ENCODE measurements at regions not wholly inside any gene's neighbourhood (a gene's known extent, or its start where the extent isn't known, plus 50 kb on each side); places are given as distances from the start of the nearest gene placed in this dataset.

DNA sequence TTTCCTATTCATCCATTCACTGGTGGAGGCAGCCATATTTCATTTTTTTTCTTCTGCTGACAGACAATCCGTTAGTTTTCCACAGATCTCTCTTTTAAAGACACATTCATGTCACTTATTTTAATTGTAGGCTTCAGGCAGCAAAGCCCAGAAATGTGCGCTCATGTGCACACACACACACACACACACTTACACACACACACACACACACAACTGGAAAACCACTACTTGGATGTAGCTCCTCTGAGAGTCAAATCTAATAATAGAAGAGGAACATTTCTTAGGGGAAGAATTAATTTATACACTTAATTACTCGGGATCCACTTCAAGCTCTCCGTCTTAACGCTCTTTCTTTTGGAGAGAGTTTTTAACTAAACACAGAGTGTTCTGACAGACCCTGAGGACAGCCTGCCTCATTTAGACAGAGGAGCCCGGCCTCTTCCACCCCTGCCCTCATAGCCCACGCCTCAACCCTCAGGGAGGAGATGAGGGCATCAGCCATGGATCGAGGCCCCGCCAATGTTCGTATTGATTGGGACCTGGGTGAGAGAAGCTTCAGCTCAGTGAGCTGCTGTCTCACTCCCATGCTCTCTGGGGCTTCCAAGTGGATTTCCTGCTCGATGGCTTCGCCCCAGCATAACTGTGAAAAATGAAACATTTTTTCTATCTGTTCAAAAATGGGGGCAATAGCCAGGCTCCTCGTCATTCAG is 261.4 kb upstream of the SKOR2 start:
- TF ChIP-seq, protein P1, sequence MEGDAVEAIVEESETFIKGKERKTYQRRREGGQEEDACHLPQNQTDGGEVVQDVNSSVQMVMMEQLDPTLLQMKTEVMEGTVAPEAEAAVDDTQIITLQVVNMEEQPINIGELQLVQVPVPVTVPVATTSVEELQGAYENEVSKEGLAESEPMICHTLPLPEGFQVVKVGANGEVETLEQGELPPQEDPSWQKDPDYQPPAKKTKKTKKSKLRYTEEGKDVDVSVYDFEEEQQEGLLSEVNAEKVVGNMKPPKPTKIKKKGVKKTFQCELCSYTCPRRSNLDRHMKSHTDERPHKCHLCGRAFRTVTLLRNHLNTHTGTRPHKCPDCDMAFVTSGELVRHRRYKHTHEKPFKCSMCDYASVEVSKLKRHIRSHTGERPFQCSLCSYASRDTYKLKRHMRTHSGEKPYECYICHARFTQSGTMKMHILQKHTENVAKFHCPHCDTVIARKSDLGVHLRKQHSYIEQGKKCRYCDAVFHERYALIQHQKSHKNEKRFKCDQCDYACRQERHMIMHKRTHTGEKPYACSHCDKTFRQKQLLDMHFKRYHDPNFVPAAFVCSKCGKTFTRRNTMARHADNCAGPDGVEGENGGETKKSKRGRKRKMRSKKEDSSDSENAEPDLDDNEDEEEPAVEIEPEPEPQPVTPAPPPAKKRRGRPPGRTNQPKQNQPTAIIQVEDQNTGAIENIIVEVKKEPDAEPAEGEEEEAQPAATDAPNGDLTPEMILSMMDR (IDR thresholded peaks at IDR 0.05): no peak
- TF ChIP-seq POLR2AphosphoS5 (IDR thresholded peaks at IDR 0.05; ENCODE audit: low read depth, low read length) (no peak), TCF7L2 (IDR thresholded peaks at IDR 0.05; ENCODE audit: low read depth, low read length) (no peak), SIN3A (IDR thresholded peaks at IDR 0.05; ENCODE audit: borderline replicate concordance, insufficient read depth, low read depth, low read length) (no peak)
- TF ChIP-seq, protein P2, sequence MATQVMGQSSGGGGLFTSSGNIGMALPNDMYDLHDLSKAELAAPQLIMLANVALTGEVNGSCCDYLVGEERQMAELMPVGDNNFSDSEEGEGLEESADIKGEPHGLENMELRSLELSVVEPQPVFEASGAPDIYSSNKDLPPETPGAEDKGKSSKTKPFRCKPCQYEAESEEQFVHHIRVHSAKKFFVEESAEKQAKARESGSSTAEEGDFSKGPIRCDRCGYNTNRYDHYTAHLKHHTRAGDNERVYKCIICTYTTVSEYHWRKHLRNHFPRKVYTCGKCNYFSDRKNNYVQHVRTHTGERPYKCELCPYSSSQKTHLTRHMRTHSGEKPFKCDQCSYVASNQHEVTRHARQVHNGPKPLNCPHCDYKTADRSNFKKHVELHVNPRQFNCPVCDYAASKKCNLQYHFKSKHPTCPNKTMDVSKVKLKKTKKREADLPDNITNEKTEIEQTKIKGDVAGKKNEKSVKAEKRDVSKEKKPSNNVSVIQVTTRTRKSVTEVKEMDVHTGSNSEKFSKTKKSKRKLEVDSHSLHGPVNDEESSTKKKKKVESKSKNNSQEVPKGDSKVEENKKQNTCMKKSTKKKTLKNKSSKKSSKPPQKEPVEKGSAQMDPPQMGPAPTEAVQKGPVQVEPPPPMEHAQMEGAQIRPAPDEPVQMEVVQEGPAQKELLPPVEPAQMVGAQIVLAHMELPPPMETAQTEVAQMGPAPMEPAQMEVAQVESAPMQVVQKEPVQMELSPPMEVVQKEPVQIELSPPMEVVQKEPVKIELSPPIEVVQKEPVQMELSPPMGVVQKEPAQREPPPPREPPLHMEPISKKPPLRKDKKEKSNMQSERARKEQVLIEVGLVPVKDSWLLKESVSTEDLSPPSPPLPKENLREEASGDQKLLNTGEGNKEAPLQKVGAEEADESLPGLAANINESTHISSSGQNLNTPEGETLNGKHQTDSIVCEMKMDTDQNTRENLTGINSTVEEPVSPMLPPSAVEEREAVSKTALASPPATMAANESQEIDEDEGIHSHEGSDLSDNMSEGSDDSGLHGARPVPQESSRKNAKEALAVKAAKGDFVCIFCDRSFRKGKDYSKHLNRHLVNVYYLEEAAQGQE (IDR thresholded peaks at IDR 0.05; ENCODE audit: insufficient read depth in 1 of 2, low read depth in 2 of 2, low read length in 1 of 2): no peak

All from Panc1 (cell line).